ENCODE measurements at regions not wholly inside any gene's neighbourhood (a gene's known extent, or its start where the extent isn't known, plus 50 kb on each side); places are given as distances from the start of the nearest gene placed in this dataset.
"Not testable (repeated sequence)": the region's sequence is repeated elsewhere in the genome, so short reads cannot be mapped to it uniquely, and the experiment has no call there.

DNA sequence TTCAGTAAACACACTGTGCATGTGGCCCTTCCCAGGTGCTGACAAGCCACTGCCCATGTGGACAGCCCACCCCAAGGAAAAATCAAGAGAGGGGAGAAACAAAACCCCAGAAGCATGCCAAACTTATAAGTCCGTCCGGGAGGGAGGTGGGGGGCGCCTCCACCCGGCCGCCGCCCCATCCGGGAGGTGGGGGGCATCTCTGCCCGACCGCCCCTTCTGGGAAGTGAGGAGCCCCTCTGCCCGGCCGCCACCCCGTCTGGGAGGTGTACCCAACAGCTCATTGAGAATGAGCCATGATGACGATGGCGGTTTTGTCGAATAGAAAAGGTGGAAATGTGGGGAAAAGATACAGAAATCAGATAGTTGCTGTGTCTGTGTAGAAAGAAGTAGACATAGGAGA, 53.8 kb upstream of the C2CD4B start:
- FAIRE-seq: no peak

DNA sequence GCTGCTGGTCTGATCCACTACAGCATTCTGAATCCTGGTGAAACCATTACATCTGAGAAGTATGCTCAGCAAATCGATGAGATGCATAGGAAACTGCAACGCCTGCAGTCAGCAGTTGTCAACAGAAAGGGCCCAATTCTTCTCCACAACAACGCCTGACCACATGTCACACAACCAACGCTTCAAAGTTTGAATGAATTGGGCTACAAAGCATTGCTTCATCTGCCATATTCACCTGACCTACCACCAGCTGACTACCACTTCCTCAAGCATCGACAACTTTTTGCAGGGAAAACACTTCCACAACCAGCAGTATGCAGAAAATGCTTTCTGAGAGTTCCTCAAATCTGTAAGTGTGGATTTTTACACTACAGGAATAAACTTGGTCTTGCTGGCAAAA, 54.7 kb upstream of the C2CD4B start:
- FAIRE-seq: no peak

DNA sequence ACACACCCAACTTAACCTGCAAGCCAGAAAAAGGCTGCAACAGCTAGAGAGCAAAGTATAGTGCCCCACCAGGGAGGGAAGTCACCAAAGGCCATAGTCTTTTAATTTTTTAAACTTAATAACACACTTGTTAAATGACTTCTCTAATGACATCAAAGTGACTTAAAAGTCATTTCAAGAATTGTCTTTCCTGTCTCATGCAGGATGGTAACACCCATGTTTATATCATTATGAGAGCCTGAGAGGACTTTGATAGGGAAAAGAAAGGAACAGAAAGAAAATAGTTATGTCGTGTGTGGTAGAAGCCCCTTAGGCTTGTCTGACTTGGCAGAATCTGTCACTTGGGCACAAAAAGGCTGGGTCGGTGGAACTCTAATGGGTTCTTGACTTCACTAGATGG, 57.9 kb upstream of the C2CD4B start:
- FAIRE-seq: no peak

DNA sequence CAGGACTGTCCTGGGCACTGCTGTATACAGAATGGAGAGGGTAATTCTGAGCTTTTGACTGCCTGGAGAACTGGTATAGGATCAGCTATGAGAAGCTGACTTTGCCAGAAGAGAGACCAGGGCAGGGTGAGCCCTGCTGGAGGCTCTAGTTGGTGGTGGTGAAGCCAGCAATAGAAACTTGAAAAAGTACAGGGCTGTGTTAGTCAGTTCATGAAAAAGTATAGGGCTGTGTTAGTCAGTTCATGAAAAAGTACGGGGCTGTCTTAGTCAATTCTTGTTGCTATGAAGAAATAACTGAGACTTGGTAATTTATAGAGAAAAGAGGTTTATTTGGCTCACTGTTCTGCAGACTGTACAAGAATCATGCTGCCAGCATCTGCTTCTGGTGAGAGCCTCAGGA, 63.5 kb upstream of the C2CD4B start:
- no peak for FAIRE-seq

DNA sequence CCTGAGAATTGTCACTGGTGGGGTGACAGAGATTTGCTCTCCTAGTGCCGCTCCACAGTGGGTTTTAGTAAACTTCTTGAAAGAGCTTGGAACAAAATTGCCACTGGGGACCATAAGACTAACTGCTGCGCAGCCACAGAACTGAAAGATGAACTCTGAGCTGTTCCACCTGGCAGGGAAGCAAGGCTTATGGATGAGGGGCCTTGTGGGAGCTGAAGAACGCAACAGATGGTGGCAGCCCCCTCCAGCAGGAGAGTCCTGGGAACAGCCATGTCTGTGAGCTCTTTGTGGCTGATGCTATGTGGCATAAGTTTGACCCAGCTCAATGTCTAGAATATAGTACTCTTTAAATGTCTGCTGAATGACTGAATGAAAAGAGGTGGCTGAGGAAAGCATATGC, 66.8 kb upstream of the C2CD4B start:
- FAIRE-seq: no peak

DNA sequence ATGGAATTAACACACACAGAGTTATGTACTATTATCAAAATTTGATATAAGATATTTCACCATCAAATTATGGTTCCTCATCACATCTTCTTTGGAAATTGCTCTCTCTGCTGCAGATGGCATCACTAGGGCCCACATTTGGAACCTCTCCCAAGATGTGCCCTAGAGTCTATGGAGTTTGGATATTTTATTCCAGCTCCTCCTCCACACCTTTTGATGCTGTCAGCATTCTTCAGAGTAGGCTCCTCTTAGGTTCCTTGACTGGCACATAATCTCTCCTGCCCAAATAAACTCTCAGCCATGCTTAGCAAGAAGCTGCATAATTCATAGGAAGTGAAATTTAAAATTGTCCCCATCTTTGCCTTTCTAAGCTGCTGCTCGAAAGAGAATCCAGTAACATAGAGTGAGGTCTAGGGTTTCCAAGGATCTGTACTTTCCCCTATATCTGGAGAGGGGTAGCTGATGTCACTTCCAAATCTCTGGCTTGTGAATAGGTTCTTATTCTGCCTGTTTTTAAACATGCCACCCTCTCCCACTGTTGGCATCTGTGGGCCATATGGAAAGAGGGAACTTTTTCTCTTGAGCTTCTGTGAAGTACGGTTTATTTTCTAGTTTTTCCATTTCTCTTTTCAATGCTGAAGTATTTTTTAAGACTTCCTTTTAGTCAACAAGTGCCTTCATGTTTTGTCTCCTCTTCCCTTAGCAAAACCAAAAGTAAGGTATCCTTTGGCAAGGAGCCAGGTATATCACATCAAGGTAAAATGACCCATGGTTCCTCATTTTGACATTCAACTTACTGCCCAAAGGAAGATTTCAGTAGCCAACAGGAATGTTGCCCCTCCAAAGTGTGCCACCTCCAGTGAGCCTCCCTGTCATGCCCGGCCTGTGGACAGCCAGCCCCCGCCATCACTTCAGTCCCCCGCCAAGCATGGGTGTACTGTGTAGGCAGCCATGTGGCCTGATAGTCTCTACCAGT, 75.3 kb upstream of the C2CD4B start:
- no peak for FAIRE-seq

DNA sequence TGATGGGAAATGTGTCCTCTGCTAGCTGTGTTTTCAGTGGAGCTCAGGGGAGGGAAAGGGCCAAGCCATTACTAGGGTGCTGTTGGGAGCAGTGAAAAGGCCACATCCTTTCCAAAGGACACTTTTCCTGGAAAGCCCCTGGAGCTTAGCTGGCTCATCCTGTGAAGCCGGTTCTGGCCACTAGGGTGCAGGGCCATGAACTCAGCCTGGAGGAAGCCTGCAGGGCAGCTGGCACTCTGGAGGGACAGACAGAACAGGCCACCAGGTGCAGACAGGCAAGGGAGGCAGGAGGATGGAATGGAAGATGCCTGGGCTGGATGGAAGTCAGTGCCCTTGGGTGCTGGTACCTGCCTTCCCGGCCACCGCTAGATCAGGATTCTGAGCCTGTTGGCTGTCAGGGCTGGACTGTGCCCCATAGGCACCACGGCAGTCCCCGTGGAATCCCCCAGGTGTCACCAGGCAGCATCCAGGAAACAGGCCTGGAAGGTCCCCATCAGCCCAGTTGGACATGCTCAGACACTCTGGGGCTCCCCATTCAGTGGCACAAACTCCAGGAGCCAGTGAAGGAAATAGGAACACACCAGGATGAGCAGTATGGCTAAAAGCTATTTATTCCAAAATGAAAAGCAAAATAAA, 76.2 kb upstream of the C2CD4B start:
- FAIRE-seq: no peak

DNA sequence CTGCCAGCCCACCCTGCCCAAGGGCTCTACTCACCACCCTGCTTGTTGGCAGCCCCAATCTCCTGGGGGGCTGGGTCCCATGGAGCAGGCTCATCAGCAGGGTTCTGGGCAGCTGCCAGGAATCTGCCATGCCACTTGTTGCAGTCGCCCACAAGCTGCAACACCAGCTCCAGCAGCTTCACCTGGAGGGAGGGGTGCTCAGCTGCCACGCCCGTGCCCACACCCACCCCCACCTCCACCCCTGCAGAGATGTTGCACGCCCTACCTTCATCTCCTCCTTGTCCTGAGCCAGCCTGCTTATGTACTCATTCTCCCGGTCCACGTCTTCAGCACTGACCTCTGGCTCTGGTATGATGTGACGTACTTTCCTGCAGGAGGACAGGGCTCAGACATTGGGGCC, 77.9 kb upstream of the C2CD4B start:
- no peak for FAIRE-seq

DNA sequence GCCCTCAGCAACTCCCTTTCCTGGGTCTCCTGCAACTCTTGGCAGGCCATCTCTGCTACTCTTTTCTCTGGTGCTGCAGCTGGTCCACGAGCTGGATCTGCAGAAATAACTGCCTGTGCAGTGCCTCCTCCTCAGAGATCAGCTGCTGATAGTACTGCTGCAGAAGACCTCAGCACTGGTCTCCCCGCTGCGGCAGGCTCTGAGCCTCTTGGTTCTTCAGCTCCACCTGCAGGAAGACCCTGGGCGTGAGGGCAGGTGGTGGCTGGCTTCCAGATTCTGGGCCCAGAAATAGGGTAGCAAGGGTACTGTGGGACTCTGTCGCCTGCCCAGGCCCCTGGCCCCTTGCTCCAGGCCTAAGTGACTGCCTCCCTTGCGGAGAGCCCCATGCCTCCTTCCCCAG, 79.7 kb upstream of the C2CD4B start:
- FAIRE-seq: no peak

DNA sequence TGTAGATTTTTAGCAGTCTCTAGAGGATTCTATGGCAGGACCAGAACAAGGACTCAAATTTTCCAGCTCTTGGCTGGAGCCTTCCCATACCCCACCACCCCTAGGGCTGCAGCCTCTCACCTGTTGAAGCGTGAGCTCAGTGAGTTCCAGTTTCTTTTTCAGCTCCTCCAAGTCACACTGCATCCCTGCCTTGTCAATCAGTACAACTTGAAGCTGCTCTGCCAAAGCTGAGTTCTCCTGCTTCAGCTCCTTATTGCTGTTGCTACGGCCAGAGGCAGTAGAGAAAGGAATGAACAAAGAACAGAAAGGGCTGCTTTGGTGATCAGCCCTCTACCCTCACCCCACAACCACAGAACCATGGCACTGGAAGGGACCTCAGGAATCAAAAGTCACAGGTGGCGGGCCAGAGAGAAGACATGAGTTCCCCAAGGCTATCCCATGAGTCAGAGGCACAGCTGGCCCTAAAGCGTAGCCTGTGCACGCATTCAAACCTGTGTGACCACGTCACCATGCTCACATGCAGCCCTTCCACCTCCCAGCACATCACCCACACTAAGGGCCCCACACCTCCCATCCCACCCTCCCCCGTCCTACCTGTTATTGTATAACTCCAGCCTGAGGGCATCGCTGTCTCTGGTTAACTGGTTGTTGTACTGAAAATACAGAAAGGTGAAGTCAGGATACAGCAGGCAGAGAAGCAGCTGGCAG, 83.3 kb upstream of the C2CD4B start:
- no peak for FAIRE-seq

DNA sequence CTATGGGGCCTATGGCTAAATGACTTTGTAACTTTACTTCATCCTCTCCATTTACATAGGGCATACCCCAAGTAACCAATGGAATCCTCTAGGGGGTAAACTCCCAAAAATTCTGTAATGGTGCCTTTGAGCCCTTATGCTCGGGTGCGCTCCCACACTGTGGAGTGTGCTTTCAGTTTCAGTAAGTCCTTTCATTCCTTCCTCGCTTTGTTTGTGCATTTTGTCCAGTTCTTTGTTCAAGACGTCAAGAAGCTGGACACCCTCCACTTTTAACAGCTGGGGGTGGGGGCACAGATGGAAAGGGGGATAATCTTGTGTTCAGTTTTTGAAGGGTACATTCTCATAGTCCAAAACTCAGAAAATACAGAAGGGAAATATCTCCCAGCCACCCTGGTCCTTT, 84.4 kb upstream of the C2CD4B start:
- FAIRE-seq: no peak

DNA sequence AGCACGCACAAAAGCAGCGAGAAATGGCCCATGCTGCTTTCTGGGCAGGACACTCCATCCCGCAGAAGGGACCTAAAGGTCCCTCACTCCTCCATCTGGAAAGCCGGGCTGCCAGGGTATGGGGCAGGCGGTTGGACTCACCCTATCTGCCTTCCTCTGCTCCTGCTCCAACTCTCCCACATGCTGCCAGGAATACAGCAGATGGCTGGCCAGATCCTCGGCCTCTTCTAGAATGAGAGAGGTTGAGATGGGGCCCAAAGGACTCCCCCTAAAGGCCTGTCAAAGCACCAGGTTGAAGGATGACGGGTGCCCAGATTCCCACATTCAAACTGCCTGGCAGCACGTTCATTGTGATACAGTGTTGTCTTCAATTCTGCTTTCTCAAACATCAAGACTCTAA, 85.1 kb upstream of the C2CD4B start:
- no peak for FAIRE-seq

DNA sequence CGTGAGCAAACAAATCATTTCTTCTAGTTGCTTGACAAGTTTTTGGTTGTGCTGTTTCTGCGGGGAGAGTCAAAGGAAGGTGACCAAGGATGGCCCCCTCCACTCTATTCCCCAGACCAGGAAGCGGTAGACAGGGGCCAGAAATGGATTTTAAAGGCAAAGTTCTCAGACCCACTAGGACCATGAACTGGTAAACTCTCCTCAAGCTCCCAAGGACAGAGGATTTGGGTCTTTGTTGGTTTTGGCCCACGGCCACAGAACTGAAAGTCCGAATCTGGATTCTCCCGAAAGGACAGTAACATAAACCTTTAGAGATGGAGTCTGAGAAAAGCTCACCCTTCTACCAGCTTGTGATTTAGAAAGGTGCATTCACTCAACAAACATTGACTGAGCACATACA, 85.9 kb upstream of the C2CD4B start:
- FAIRE-seq: no peak

DNA sequence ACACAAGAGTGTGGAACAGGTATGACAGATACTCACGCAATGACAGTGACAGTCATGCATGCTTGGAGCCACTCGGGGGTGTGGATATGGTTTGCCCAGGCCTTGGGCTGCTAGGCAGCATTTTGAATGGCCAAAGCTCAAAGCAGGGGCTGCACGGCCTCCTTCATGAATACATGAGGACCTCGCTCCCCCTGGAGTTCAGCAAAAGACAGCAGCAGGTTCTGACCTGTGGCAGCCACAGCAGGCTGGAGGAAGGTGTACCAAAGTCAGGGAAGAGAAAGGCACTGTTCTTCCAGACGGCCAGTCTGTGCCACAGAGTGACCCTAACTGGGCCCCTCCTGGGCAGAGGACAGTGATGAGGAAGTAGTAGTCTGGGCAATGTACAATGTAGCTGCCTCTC, 88.2 kb upstream of the C2CD4B start:
- FAIRE-seq: no peak

DNA sequence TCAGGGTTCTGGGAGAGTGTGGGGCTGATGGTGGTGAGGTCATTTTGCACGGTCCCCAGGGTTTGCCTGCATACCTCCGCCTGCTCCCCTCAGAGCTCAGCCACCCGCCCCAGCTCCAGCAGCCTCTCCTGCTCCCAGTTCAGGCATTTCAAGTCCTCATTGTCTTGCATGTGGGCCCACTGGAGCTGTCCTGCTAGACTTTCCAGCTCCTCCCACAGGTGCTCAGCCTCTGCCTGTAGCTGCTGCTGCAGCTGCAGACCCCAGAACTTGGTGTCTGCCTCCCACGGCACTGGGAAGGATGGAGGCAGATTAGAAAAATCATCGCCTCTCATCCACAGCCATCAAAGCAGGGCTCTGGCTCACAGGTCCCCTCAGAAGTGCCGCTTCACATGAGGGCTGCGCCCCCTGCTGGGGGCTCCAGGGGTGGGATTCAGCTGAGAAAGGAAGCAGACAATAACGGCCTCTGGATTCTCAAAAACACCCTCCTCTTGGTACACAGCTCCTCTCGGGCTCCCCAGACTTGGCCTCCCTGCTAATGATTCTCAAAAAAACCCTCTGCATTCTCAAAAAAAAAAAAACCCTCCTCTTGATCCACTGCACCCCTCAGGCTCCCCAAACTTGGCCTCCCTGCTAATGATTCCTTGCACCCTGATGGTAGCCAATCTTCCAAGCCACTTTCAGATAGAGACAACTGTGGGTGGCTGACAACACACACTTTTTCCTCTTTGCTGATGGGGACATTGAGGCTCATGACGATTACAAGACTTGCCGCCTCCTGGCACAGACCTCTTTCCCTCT, 89.3 kb upstream of the C2CD4B start:
- FAIRE-seq: no peak

DNA sequence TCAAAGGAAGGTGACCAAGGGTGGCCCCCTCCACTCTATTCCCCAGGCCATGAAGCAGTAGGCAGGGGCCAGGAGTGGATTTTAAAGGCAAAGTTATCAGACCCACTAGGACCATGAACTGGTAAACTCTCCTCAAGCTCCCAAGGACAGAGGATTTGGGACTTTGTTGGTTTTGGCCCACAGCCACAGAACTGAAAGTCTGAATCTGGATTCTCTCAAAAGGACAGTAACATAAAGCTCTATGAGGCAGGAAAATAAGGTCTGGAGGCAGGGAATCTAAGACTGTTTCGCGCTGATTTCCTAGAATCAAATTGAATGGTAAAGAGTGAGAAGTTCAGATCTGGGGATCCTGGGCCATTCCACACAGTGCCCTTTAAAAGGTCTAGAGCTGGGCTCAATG, 91.3 kb upstream of the C2CD4B start:
- FAIRE-seq: not testable (repeated sequence)

DNA sequence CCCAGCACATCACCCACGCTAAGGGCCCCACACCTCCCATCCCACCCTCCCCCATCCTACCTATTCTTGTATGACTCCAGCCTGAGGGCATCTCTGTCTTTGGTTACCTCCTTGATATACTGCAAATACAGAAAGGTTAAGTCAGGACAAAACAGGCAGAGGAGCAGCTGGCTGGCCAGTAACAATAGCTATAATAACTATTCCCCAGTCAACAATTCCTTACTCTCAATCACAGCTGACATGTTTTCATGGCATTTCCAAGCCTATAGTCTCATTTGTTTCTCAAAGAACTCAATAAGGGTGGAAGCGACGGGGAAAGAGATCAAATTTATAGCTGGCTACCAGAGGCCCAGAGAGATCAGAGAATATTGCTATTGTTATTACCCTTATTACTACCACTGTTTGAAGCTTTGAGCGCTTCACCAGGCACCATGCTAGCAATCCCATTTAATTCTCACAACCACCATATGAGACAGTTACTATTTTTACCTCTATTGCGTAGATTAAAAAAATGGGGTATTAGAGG, 93.0 kb upstream of the C2CD4B start:
- no peak for FAIRE-seq

DNA sequence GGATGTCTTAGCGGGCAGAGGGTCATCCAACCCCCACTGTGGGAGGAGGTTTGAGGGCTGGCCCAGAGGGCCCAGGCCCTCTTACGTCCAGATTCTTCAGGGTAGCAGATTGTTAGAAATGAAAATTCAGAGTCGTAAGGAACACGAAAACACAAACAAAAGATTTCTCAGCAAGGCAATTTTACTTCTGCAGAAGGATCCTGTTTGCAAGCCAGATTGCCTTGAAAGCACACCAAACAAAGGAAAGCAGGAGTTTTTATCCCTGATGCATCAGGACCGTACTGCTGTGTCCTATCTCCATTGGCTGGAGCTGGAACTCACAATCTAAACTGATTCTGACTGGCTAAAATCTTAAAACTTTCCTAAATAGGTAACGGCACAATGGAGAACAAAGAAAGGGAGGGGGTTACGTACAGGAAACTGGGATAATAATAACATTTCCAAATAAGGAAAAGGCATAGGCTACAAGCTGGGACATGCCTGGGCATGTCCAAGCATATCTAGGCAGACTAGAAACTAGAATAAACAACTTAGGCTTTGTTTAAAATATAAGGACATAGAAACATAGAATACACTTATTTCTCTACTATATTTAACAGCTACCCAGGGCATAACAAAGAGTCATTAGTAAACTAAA, 97.3 kb upstream of the C2CD4B start:
- no peak for FAIRE-seq

DNA sequence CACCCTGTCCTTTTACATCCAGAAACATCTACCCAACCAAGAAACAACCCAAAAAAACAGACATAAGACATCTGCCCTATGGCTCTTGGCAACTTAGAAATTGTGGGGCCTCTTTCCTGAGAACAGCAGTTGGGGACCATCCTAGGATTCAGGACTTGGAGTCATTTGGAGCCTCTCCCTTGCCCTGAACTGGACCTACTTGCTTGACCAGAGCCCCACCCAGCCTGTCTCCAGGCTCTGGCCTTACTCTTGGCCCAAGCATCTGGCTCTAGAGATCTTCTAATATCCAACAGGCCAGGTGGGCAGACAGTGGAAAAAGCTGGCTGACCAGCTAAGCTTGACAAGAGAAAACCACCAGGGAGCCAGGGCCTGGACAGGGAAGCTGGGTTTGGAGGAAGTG, 99.1 kb upstream of the C2CD4B start:
- FAIRE-seq: no peak

DNA sequence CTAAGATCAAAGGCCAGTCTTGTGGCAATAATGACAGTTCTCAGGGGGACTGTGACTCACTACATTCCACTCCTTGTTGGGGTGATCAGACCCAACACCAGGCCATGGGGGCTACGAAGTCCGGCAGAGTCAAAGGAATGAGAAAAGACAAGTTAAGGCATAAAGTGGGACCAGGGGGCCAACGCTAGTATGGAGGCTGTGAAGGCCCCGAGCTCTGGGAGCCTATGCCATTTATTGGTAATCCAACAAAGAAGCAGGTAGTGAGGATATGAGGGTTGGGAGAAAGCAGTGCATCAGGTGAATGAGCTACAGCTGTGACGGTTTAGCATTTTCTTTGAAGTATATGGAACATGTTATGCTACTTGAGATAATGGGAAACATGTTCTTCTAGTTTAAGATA, 104.4 kb upstream of the C2CD4B start:
- no peak for FAIRE-seq

DNA sequence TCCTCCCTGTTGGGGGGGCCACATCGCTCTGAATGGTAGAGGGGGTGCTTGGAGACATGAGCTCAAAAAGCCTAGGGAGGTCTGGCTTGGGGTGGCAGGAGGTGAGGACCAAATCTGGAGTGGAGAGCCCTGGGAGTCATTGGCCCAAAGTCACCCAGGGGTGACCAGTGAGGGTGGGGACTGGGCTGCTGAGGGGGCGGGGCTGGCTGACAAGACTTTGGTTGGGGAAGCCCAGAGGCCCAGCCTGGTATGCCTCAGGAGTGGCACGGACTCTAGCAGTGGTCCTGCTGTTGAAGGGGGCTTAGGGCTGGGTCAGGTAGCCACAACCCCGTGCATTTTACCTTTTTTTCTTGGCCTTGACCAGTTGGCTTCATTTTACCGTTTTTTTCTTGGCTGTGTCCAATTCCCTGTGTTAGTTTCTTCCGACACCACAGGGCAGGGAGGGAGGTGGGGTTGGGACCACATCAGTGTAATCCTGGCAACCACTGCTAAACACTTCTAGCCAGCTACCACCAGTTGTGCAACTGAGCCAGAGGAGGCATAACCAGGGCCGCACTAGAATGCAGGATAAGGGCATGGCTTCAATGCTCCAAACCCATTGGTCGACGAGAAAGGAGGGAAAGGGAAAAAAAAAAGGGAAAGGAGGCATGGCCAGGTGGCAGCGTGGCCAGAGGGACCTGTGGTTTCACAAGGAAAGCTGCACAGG, 105.3 kb upstream of the C2CD4B start:
- no peak for FAIRE-seq

DNA sequence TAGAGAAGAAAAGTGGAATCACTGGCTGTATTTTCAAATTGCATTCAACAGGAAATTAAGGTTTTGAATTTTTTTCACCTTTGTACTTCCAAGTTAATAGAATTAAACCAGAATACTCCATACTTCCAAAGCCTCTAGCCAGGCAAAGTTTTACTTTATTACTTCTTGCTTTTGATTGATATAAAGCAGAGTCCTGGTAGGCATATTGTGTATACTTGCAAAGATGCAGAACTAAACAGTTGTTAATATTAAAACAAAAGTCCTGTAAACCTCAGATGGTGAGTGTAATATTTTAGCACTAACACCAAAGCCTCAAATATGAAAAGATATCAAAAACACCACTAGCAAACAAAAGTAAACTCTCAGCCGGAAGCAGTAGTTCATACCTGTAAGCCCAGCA, 107.2 kb upstream of the C2CD4B start:
- no peak for FAIRE-seq
